ENCODE measurements at regions not wholly inside any gene's neighbourhood (a gene's known extent, or its start where the extent isn't known, plus 50 kb on each side); places are given as distances from the start of the nearest gene placed in this dataset.
"Not testable (repeated sequence)": the region's sequence is repeated elsewhere in the genome, so short reads cannot be mapped to it uniquely, and the experiment has no call there.

GRCh38 chr14:86305058-86305457 lies 775.1 kb downstream of the FLRT2 start:
- DNase-seq, result no peak

- peak; percentile 35 for DNase-seq
Observed at GRCh38 chr14:86299994-86300393, 770.0 kb downstream of the FLRT2 start.

- peak; percentile 86 for DNase-seq
Observed at GRCh38 chr14:86296173-86296572, 766.2 kb downstream of the FLRT2 start.

- no peak for DNase-seq
Observed at GRCh38 chr14:86288336-86288735, 758.4 kb downstream of the FLRT2 start.

GRCh38 chr14:86279405-86279804 lies 749.5 kb downstream of the FLRT2 start:
- no peak for DNase-seq

GRCh38 chr14:86257973-86258372 lies 728.0 kb downstream of the FLRT2 start:
- DNase-seq, result no peak

- no peak for DNase-seq
Observed at GRCh38 chr14:86243158-86243557, 713.2 kb downstream of the FLRT2 start.

- DNase-seq, result peak; percentile 5
Observed at GRCh38 chr14:86237733-86238132, 707.8 kb downstream of the FLRT2 start.

- DNase-seq, result no peak
Observed at GRCh38 chr14:86221755-86222154, 691.8 kb downstream of the FLRT2 start.

- no peak for DNase-seq
Observed at GRCh38 chr14:86221000-86221399, 691.1 kb downstream of the FLRT2 start.

GRCh38 chr14:86217523-86217922 lies 687.6 kb downstream of the FLRT2 start:
- DNase-seq, result no peak

GRCh38 chr14:86203843-86204242 lies 673.9 kb downstream of the FLRT2 start:
- no peak for DNase-seq

GRCh38 chr14:86196471-86196870 lies 666.5 kb downstream of the FLRT2 start:
- peak; percentile 30 for DNase-seq

GRCh38 chr14:86193756-86194155 lies 663.8 kb downstream of the FLRT2 start:
- DNase-seq, result no peak

GRCh38 chr14:86179980-86180379 lies 650.0 kb downstream of the FLRT2 start:
- peak; percentile 37 for DNase-seq

- DNase-seq, result no peak
Observed at GRCh38 chr14:86168371-86168770, 638.4 kb downstream of the FLRT2 start.

- DNase-seq, result no peak
Observed at GRCh38 chr14:86166541-86166940, 636.6 kb downstream of the FLRT2 start.

GRCh38 chr14:86153480-86153879 lies 623.5 kb downstream of the FLRT2 start:
- DNase-seq, result no peak

GRCh38 chr14:86143248-86143647 lies 613.3 kb downstream of the FLRT2 start:
- no peak for DNase-seq

- no peak for DNase-seq
Observed at GRCh38 chr14:86141966-86142365, 612.0 kb downstream of the FLRT2 start.

GRCh38 chr14:86129426-86129825 lies 599.5 kb downstream of the FLRT2 start:
- no peak for DNase-seq

- no peak for DNase-seq
Observed at GRCh38 chr14:86124328-86124727, 594.4 kb downstream of the FLRT2 start.

- no peak for DNase-seq
Observed at GRCh38 chr14:86115972-86116371, 586.0 kb downstream of the FLRT2 start.

- DNase-seq, result not testable (repeated sequence)
Observed at GRCh38 chr14:86110871-86111270, 580.9 kb downstream of the FLRT2 start.

- peak; percentile 12 for DNase-seq
Observed at GRCh38 chr14:86104691-86105265, 574.8 kb downstream of the FLRT2 start.

GRCh38 chr14:86094512-86094911 lies 564.6 kb downstream of the FLRT2 start:
- DNase-seq, result no peak

Data from eye (tissue), 1 donor.